Breast epithelium (tissue), 4 donors: ENCODE measurements at regions not wholly inside any gene's neighbourhood (a gene's known extent, or its start where the extent isn't known, plus 50 kb on each side); places are given as distances from the start of the nearest gene placed in this dataset.

Experiments used
- DNase-seq, 2 donors: peaks; one replicate each; pipeline ENCODE4 v3.0.0-alpha.2; 2019; ENCODE audit warnings: low spot score in 2 of 2
- H3K27ac ChIP-seq, 2 donors: fragments of 200-600 bp; sonication (generic) in 1 of 2; one replicate each; pipeline ENCODE4 v1.5.1; 2016 to 2019; ENCODE audit warnings: mild to moderate bottlenecking in 1 of 2
- H3K27me3 ChIP-seq, 2 donors: fragments of 200-600 bp; sonication (generic) in 1 of 2; one replicate each; pipeline versions ENCODE4 v1.5.1 to v1.6.0; 2017 to 2019; ENCODE audit warnings: control low read depth in 1 of 2, mild to moderate bottlenecking in 1 of 2
- H3K36me3 ChIP-seq: fragments of 200-600 bp; one replicate; pipeline ENCODE4 v1.5.1; 2019
- H3K4me1 ChIP-seq, 2 donors: fragments of 200-600 bp; sonication (generic); one replicate each; pipeline ENCODE4 v1.5.1; 2016 to 2019; ENCODE audit warnings: control low read depth in 1 of 2
- H3K4me3 ChIP-seq, 3 donors: fragments of 200-600 bp; sonication (generic); 1 replicate in 2 of 3; 2 replicates in 1 of 3; pipeline ENCODE4 v1.5.1; 2016 to 2019; ENCODE audit warnings: mild to moderate bottlenecking in 3 of 3, moderate library complexity in 2 of 3
- H3K9me3 ChIP-seq, 2 donors: fragments of 200-600 bp; sonication (generic) in 1 of 2; one replicate each; pipeline ENCODE4 v1.5.1; 2016 to 2019; ENCODE audit warnings: control low read depth in 1 of 2
- POLR2A ChIP-seq: fragments of 450-650 bp; IDR thresholded peaks from one replicate; pipeline ENCODE4 v1.6.1; 2016; ENCODE audit warnings: antibody characterized with exemption, mild to moderate bottlenecking, moderate library complexity
- POLR2AphosphoS5 ChIP-seq, 3 donors: sonication (generic); formaldehyde crosslinking; IDR thresholded peaks; one replicate each; pipeline ENCODE4 v1.6.1; 2017; ENCODE audit warnings: antibody characterized with exemption in 3 of 3
- intact Hi-C: fragments of 100-400 bp; cut with DNase I; formaldehyde crosslinking; loops from one replicate; pipeline ENCODE4 v1.15.1; 2023; ENCODE audit warnings: low total_unique reads
- TF ChIP-seq, protein P1 (sequence below), 3 donors: fragments of 450-650 bp; IDR thresholded peaks; one replicate each; pipeline ENCODE4 v1.5.1; 2016 to 2017; ENCODE audit warnings: antibody characterized with exemption in 3 of 3, mild to moderate bottlenecking in 3 of 3, moderate library complexity in 3 of 3

- Histone ChIP-seq H3K27me3 (no peaks in the 10 kb centered on the region), H3K36me3 (no peaks in the 10 kb centered on the region), H3K27ac (no peak overlapping the region), H3K4me1 (no peaks in the 10 kb centered on the region), H3K4me3 (no peak overlapping the region), H3K9me3 (no peaks in the 10 kb centered on the region)
- intact Hi-C loops: no loop called here
- TF ChIP-seq, protein P1, sequence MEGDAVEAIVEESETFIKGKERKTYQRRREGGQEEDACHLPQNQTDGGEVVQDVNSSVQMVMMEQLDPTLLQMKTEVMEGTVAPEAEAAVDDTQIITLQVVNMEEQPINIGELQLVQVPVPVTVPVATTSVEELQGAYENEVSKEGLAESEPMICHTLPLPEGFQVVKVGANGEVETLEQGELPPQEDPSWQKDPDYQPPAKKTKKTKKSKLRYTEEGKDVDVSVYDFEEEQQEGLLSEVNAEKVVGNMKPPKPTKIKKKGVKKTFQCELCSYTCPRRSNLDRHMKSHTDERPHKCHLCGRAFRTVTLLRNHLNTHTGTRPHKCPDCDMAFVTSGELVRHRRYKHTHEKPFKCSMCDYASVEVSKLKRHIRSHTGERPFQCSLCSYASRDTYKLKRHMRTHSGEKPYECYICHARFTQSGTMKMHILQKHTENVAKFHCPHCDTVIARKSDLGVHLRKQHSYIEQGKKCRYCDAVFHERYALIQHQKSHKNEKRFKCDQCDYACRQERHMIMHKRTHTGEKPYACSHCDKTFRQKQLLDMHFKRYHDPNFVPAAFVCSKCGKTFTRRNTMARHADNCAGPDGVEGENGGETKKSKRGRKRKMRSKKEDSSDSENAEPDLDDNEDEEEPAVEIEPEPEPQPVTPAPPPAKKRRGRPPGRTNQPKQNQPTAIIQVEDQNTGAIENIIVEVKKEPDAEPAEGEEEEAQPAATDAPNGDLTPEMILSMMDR (IDR thresholded peaks at IDR 0.05): no peak
- no peak for TF ChIP-seq POLR2AphosphoS5 (IDR thresholded peaks at IDR 0.05)
- TF ChIP-seq POLR2A: no peak
- DNase-seq: no peak
Measured at GRCh38 chr18:43665105-43665788, 388.0 kb upstream of the SYT4 start.

DNA sequence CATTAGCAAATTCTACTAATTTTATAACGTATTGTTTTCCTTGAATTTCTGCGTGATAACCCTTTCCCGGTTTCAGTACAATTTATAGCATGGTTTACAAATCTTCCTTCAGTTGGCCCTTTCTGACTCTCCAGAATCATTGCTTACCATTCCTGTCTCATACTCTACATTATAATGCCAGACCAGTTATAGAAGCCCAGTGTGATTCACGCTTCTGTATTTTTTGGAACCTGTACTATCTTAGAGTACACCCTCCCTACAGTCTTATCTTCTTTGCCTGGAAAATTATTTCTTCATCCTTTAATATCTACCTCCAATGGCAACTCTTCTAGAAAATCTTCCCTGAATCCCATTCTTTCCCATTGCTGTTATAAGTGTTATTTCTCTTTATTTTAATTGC, 391.6 kb upstream of the SYT4 start:
- no peaks in the 10 kb centered on the region for H3K36me3 ChIP-seq
- H3K27me3 ChIP-seq: no peaks in the 10 kb centered on the region
- H3K4me1 ChIP-seq: no peaks in the 10 kb centered on the region
- DNase-seq: no peak
- H3K4me3 ChIP-seq: no peak overlapping the region
- H3K27ac ChIP-seq: no peak overlapping the region
- intact Hi-C loops: no loop called here
- no peaks in the 10 kb centered on the region for H3K9me3 ChIP-seq
- TF ChIP-seq POLR2AphosphoS5 (IDR thresholded peaks at IDR 0.05): no peak
- TF ChIP-seq POLR2A: no peak
- TF ChIP-seq, protein P1 (IDR thresholded peaks at IDR 0.05): no peak

DNA sequence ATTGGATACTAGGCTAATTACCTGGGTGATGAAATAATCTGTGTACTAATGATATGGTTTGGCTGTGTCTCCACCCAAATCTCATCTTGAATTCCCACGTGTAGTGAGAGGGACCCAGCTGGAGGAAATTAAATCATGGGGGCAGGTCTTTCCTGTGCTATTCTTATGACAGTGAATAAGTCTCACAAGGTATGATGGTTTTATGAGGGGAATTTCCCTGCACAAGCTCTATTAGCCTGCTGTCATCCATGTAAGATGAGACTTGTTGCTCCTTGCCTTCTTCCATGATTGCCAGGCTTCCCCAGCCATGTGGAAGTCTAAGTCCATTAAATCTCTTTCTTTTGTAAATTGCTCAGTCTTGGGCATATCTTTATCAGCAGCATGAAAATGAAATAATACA, 394.1 kb upstream of the SYT4 start:
- Histone ChIP-seq H3K4me1 (no peaks in the 10 kb centered on the region), H3K36me3 (no peaks in the 10 kb centered on the region), H3K27me3 (no peaks in the 10 kb centered on the region), H3K27ac (no peak overlapping the region), H3K9me3 (no peaks in the 10 kb centered on the region), H3K4me3 (no peak overlapping the region)
- intact Hi-C loops: no loop called here
- DNase-seq: no peak
- no peak for TF ChIP-seq POLR2A
- TF ChIP-seq, protein P1 (IDR thresholded peaks at IDR 0.05): no peak
- no peak for TF ChIP-seq POLR2AphosphoS5 (IDR thresholded peaks at IDR 0.05)

GRCh38 chr18:43680096-43680495, 402.8 kb upstream of the SYT4 start:
- DNase-seq: no peak
- TF ChIP-seq POLR2AphosphoS5 (IDR thresholded peaks at IDR 0.05): no peak
- TF ChIP-seq, protein P1 (IDR thresholded peaks at IDR 0.05): no peak
- TF ChIP-seq POLR2A: no peak
- H3K4me1 ChIP-seq: no peaks in the 10 kb centered on the region
- H3K9me3 ChIP-seq: no peaks in the 10 kb centered on the region
- H3K36me3 ChIP-seq: no peaks in the 10 kb centered on the region
- intact Hi-C loops: no loop called here
- H3K27ac ChIP-seq: no peak overlapping the region
- no peak overlapping the region for H3K4me3 ChIP-seq
- H3K27me3 ChIP-seq: no peaks in the 10 kb centered on the region

- Histone ChIP-seq H3K27ac (no peak overlapping the region), H3K9me3 (no peaks in the 10 kb centered on the region), H3K36me3 (no peaks in the 10 kb centered on the region), H3K4me1 (no peaks in the 10 kb centered on the region), H3K27me3 (no peaks in the 10 kb centered on the region), H3K4me3 (no peak overlapping the region)
- no peak for DNase-seq
- intact Hi-C loops: no loop called here
- TF ChIP-seq, protein P1 (IDR thresholded peaks at IDR 0.05): no peak
- TF ChIP-seq POLR2A: no peak
- no peak for TF ChIP-seq POLR2AphosphoS5 (IDR thresholded peaks at IDR 0.05)
Measured at GRCh38 chr18:43681661-43682060, 404.4 kb upstream of the SYT4 start.
